ENCODE measurements at regions not wholly inside any gene's neighbourhood (a gene's known extent, or its start where the extent isn't known, plus 50 kb on each side); places are given as distances from the start of the nearest gene placed in this dataset.

DNA sequence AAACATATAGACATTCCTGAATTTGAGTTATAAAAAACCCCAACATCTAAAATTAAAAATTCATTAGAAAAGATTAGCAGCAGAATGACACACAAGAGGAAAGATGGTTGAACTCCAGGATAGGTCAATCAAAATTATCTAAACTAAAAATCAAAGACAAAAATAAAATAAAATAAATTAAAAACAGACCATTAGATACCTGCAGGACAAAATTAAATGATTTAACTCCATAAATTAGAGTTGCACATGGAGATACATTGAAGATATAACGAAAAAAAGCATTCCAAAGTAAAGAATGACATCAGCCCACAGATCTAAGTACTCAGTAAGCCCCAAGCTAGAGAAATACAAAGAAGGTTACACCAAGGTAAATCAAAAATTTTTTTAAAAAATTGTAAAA is 226.1 kb upstream of the SORCS1 start:
- TF ChIP-seq, protein P1, sequence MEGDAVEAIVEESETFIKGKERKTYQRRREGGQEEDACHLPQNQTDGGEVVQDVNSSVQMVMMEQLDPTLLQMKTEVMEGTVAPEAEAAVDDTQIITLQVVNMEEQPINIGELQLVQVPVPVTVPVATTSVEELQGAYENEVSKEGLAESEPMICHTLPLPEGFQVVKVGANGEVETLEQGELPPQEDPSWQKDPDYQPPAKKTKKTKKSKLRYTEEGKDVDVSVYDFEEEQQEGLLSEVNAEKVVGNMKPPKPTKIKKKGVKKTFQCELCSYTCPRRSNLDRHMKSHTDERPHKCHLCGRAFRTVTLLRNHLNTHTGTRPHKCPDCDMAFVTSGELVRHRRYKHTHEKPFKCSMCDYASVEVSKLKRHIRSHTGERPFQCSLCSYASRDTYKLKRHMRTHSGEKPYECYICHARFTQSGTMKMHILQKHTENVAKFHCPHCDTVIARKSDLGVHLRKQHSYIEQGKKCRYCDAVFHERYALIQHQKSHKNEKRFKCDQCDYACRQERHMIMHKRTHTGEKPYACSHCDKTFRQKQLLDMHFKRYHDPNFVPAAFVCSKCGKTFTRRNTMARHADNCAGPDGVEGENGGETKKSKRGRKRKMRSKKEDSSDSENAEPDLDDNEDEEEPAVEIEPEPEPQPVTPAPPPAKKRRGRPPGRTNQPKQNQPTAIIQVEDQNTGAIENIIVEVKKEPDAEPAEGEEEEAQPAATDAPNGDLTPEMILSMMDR (IDR thresholded peaks at IDR 0.05; ENCODE audit: low read depth, low read length, missing control alignments), result no peak
- no peak overlapping the region for H3K4me3 ChIP-seq (ENCODE audit: low read depth, low read length)
- no peak for DNase-seq (ENCODE audit: low read depth)

DNA sequence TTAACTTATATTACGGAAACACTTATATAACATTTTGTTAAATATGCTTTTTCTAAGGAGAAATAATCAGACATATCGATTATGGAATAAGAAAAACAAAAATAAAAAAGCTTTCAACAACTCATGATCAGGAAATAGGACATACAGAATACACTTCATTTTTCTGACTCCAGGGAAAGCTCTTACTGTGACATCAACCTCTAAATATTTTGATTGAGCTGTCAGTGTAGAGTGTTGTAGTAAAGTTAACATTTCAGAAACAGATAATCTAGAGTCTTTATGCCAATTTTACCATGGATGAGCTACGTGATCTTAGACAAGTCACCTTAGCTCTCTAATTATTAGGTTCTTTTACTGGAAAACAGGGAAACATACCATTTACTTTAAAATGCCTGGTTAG is 218.9 kb upstream of the SORCS1 start:
- TF ChIP-seq, protein P1 (IDR thresholded peaks at IDR 0.05; ENCODE audit: low read depth, low read length, missing control alignments), result no peak
- H3K4me3 ChIP-seq (ENCODE audit: low read depth, low read length), result no peak overlapping the region
- no peak for DNase-seq (ENCODE audit: low read depth)

DNA sequence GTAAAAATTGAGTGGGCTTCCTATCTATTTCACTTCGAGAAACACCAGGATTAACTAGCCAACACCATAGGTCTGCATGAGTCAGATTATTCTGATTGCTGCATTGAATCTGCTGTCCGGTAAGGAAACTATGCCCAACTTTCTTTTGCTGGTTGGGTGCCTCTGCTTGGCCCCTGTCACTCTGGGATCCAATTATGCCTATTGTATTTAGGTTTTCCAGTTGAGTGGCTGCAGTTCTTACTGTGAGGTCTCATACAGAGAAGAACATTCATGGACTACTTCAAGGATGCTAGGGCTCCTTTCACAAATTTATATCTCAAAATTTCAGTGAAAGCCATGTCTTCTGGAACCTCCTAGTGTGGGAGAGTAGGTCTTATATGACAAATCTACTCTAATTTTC is 215.1 kb upstream of the SORCS1 start:
- DNase-seq (ENCODE audit: low read depth), result no peak
- TF ChIP-seq, protein P1 (IDR thresholded peaks at IDR 0.05; ENCODE audit: low read depth, low read length, missing control alignments), result no peak
- H3K4me3 ChIP-seq (ENCODE audit: low read depth, low read length), result no peak overlapping the region

DNA sequence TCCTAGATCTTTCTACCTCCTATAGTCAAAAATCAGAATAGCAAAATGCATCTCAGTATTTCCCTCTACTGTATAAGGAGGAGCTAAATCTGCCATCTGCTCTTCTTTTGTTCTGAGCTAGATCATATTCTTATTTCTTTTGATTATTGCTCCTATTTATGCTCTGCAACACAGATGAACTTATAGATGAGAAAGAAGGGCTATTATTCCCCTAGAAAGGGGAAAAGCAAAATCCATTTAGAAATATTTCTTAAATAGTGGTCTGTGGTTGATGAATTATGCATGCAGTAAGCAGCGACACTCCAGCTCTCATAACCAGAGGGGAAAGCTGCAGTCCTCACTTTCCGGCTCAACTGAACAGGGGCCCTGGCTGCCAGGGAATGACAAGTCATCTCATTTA is 207.3 kb upstream of the SORCS1 start:
- no peak overlapping the region for H3K4me3 ChIP-seq (ENCODE audit: low read depth, low read length)
- TF ChIP-seq, protein P1 (IDR thresholded peaks at IDR 0.05; ENCODE audit: low read depth, low read length, missing control alignments), result no peak
- no peak for DNase-seq (ENCODE audit: low read depth)

DNA sequence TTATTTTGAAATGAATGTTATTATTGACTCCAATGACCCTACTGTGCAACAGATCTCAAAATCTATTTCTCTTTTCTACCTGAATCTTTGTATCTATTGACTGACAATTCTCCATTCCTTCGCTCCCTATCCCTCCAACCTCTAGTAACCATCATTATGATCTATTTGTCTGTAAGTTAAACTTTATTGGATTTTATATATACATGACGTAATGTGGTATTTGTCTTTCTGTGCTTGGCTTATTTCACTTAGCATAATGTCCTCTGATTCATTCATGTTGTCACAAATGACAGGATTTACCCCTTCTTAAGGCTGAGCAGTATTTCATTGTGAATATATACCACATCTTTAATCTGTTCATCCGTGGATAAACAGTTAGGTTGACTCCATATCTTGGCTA is 200.4 kb upstream of the SORCS1 start:
- H3K4me3 ChIP-seq (ENCODE audit: low read depth, low read length), result no peak overlapping the region
- no peak for DNase-seq (ENCODE audit: low read depth)
- TF ChIP-seq, protein P1 (IDR thresholded peaks at IDR 0.05; ENCODE audit: low read depth, low read length, missing control alignments), result no peak

DNA sequence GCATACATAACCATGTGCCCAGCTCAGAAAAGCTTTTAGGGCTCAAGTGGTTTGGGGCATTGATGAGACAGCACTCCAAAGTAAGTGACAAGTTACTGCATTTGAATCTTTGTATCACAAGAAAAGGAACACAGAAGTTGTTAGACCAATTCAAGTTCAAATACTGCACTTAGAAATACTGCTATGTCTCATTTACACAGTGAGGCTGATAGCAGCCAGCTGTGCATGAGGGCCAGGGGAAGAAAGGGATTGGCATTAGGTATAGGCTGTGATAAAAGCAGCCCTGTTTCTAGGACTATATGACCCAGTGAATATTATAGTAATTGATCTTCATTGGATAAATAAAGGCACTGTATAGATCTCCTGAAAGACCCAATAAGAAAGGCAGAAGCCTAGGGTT is 197.8 kb upstream of the SORCS1 start:
- no peak overlapping the region for H3K4me3 ChIP-seq (ENCODE audit: low read depth, low read length)
- TF ChIP-seq, protein P1 (IDR thresholded peaks at IDR 0.05; ENCODE audit: low read depth, low read length, missing control alignments), result no peak
- no peak for DNase-seq (ENCODE audit: low read depth)

DNA sequence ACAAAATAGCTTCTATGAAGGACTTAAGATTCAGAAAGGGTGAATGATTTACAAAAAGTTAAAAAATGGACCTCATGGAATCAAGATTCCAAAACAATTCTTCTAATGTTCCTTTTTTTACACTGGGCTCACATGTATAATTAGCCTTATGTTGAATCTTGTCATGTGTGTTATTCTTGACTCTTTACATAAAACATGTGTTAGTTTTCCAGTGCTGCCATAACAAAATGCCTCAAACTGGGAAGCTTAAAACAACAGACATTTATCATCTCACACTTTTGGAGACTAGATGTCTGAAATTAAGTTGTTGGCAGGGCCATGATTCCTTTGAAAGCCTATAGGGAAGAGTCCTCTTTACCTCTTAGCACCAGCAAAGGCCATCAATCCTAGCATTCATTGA is 192.5 kb upstream of the SORCS1 start:
- no peak overlapping the region for H3K4me3 ChIP-seq (ENCODE audit: low read depth, low read length)
- DNase-seq (ENCODE audit: low read depth), result no peak
- TF ChIP-seq, protein P1 (IDR thresholded peaks at IDR 0.05; ENCODE audit: low read depth, low read length, missing control alignments), result no peak
